Sigmoid colon (tissue), 6 donors: ENCODE measurements at regions not wholly inside any gene's neighbourhood (a gene's known extent, or its start where the extent isn't known, plus 50 kb on each side); places are given as distances from the start of the nearest gene placed in this dataset.

Experiments
- DNase-seq: peaks from one replicate; pipeline ENCODE4 v3.0.0-alpha.2; 2019
- H3K27ac ChIP-seq, 4 donors: fragments of 200-600 bp; sonication (generic); one replicate each; pipeline ENCODE4 v1.5.1; 2016 to 2019; ENCODE audit warnings: mild to moderate bottlenecking in 1 of 4
- H3K27me3 ChIP-seq, 3 donors: fragments of 200-600 bp; sonication (generic); one replicate each; pipeline ENCODE4 v1.5.1; 2019; ENCODE audit warnings: mild to moderate bottlenecking in 1 of 3
- H3K36me3 ChIP-seq, 4 donors: fragments of 200-600 bp; sonication (generic); one replicate each; pipeline ENCODE4 v1.5.1; 2016 to 2019
- H3K4me1 ChIP-seq, 4 donors: fragments of 200-600 bp; sonication (generic); one replicate each; pipeline ENCODE4 v1.5.1; 2017 to 2019
- H3K4me3 ChIP-seq, 4 donors: fragments of 200-600 bp; sonication (generic); one replicate each; pipeline ENCODE4 v1.5.1; 2017 to 2019; ENCODE audit warnings: mild to moderate bottlenecking in 2 of 4, moderate library complexity in 1 of 4
- H3K9me3 ChIP-seq, 4 donors: fragments of 200-600 bp in 3 of 4; sonication (generic) in 3 of 4; one replicate each; pipeline versions ENCODE4 v1.5.1 to v1.6.1; 2013 to 2019
- CTCF ChIP-seq, 4 experiments: fragments of 450-650 bp in 3 of 4; fragments of 200-600 bp in 1 of 4; IDR thresholded peaks; one replicate each; pipeline ENCODE4 v1.5.1; 2016 to 2019; ENCODE audit warnings: antibody characterized with exemption in 4 of 4, mild to moderate bottlenecking in 3 of 4, moderate library complexity in 2 of 4
- EP300 ChIP-seq, 4 donors: sonication (generic); formaldehyde crosslinking; IDR thresholded peaks; one replicate each; pipeline ENCODE4 v1.6.1; 2017; ENCODE audit warnings: antibody characterized with exemption in 4 of 4
- POLR2A ChIP-seq, 2 donors: fragments of 450-650 bp; IDR thresholded peaks; one replicate each; pipeline ENCODE4 v1.6.1; 2016; ENCODE audit warnings: antibody characterized with exemption in 2 of 2, mild to moderate bottlenecking in 2 of 2, moderate library complexity in 2 of 2
- POLR2AphosphoS5 ChIP-seq, 4 donors: sonication (generic); formaldehyde crosslinking; IDR thresholded peaks; one replicate each; pipeline ENCODE4 v1.6.1; 2017; ENCODE audit warnings: antibody characterized with exemption in 4 of 4
- WGBS, 2 donors: extraction: QIAGEN DNeasy Blood & Tissue Kit; methylation state at CpG; one replicate each; pipeline ENCODE4 v1.1.7; 2013; 5-methylcytosine and 5-hydroxymethylcytosine counted together
- intact Hi-C: fragments of 100-400 bp; cut with DNase I; formaldehyde crosslinking; loops from one replicate; pipeline ENCODE4 v1.15.1; 2023
- donor health status: healthy with polysubstance abuse.
- donor health status: healthy.

GRCh38 chr2:184125867-184126266 lies 472.5 kb upstream of the ZNF804A start:
- Histone ChIP-seq H3K4me1 (no peaks in the 10 kb centered on the region), H3K36me3 (no peaks in the 10 kb centered on the region), H3K9me3 (no peaks in the 10 kb centered on the region), H3K27me3 (no peaks in the 10 kb centered on the region), H3K4me3 (no peak overlapping the region), H3K27ac (no peak overlapping the region)
- TF ChIP-seq POLR2AphosphoS5 (IDR thresholded peaks at IDR 0.05) (no peak), EP300 (IDR thresholded peaks at IDR 0.05) (no peak), POLR2A (IDR thresholded peaks at IDR 0.05) (no peak), CTCF (IDR thresholded peaks at IDR 0.05) (no peak)
- intact Hi-C loops, result no loop called here
- DNase-seq, result no peak
- 90 to 92% methylated on average over 2 of the region's 2 CpGs for WGBS, 2 donors

- Histone ChIP-seq H3K27me3 (no peaks in the 10 kb centered on the region), H3K4me1 (no peaks in the 10 kb centered on the region), H3K9me3 (no peaks in the 10 kb centered on the region), H3K27ac (no peak overlapping the region), H3K4me3 (no peak overlapping the region), H3K36me3 (no peaks in the 10 kb centered on the region)
- no peak for DNase-seq
- intact Hi-C loops, result no loop called here
- no peak for TF ChIP-seq EP300 (IDR thresholded peaks at IDR 0.05)
- TF ChIP-seq POLR2AphosphoS5 (IDR thresholded peaks at IDR 0.05), result no peak
- 96 to 97% methylated on average over 1 of the region's 1 CpG for whole genome bisulfite sequencing, 2 donors
Observed at GRCh38 chr2:184129073-184129472, 469.3 kb upstream of the ZNF804A start.

GRCh38 chr2:184137955-184138354 lies 460.4 kb upstream of the ZNF804A start:
- Histone ChIP-seq H3K4me1 (no peaks in the 10 kb centered on the region), H3K4me3 (no peak overlapping the region), H3K9me3 (peaks cover 0 to 6% (median 0%) of the 10 kb centered on the region in 4 donors), H3K27me3 (no peaks in the 10 kb centered on the region), H3K27ac (no peak overlapping the region), H3K36me3 (no peaks in the 10 kb centered on the region)
- intact Hi-C loops, result no loop called here
- WGBS, 2 donors, result 93 to 95% methylated on average over 1 of the region's 1 CpG
- no peak for DNase-seq
- no peak for TF ChIP-seq POLR2A (IDR thresholded peaks at IDR 0.05)
- no peak for TF ChIP-seq POLR2AphosphoS5 (IDR thresholded peaks at IDR 0.05)
- no peak for TF ChIP-seq EP300 (IDR thresholded peaks at IDR 0.05)
- TF ChIP-seq CTCF (IDR thresholded peaks at IDR 0.05), result no peak

- H3K4me1 ChIP-seq, result no peaks in the 10 kb centered on the region
- no peak overlapping the region for H3K4me3 ChIP-seq
- intact Hi-C loops, result no loop called here
- H3K9me3 ChIP-seq, result peaks cover 0 to 6% (median 0%) of the 10 kb centered on the region in 4 donors
- no peaks in the 10 kb centered on the region for H3K27me3 ChIP-seq
- H3K27ac ChIP-seq, result no peak overlapping the region
- TF ChIP-seq CTCF (IDR thresholded peaks at IDR 0.05) (no peak), POLR2A (IDR thresholded peaks at IDR 0.05) (no peak)
- no peak for DNase-seq
- H3K36me3 ChIP-seq, result no peaks in the 10 kb centered on the region
Observed at GRCh38 chr2:184141866-184142265, 456.5 kb upstream of the ZNF804A start.

- no peak for TF ChIP-seq POLR2AphosphoS5 (IDR thresholded peaks at IDR 0.05)
- no peak for TF ChIP-seq EP300 (IDR thresholded peaks at IDR 0.05)
- TF ChIP-seq POLR2A (IDR thresholded peaks at IDR 0.05), result no peak
- no peak for TF ChIP-seq CTCF (IDR thresholded peaks at IDR 0.05)
- DNase-seq, result no peak
- Histone ChIP-seq H3K27ac (no peak overlapping the region), H3K27me3 (no peaks in the 10 kb centered on the region), H3K4me3 (no peak overlapping the region), H3K4me1 (no peaks in the 10 kb centered on the region), H3K9me3 (no peaks in the 10 kb centered on the region), H3K36me3 (no peaks in the 10 kb centered on the region)
- 86 to 92% methylated on average over 2 of the region's 2 CpGs for WGBS, 2 donors
- intact Hi-C loops, result no loop called here
Observed at GRCh38 chr2:184154438-184154837, 443.9 kb upstream of the ZNF804A start.
